ENCODE measurements at regions not wholly inside any gene's neighbourhood (a gene's known extent, or its start where the extent isn't known, plus 50 kb on each side); places are given as distances from the start of the nearest gene placed in this dataset.

- peaks cover 0 to 45% (median 0%) of the 10 kb centered on the region in 7 donors for H3K27me3 ChIP-seq (replicated peaks in 1 of 7)
- H3K27ac ChIP-seq: peak overlapping the region in 1 of 8 donors; percentile 13
- intact Hi-C loops (cut with DNase I; ENCODE audit: low total_unique reads): no loop called here
- no peaks in the 10 kb centered on the region for H3K9me3 ChIP-seq
- H3K36me3 ChIP-seq: no peaks in the 10 kb centered on the region
- no peak overlapping the region for H3K4me3 ChIP-seq
- peaks cover 0 to 17% (median 0%) of the 10 kb centered on the region in 6 donors for H3K4me1 ChIP-seq
- TF ChIP-seq POLR2A (IDR thresholded peaks at IDR 0.05) (no peak), POLR2AphosphoS5 (IDR thresholded peaks at IDR 0.05) (peak in 1 of 3 donors; percentile 21)
- TF ChIP-seq, protein P1, sequence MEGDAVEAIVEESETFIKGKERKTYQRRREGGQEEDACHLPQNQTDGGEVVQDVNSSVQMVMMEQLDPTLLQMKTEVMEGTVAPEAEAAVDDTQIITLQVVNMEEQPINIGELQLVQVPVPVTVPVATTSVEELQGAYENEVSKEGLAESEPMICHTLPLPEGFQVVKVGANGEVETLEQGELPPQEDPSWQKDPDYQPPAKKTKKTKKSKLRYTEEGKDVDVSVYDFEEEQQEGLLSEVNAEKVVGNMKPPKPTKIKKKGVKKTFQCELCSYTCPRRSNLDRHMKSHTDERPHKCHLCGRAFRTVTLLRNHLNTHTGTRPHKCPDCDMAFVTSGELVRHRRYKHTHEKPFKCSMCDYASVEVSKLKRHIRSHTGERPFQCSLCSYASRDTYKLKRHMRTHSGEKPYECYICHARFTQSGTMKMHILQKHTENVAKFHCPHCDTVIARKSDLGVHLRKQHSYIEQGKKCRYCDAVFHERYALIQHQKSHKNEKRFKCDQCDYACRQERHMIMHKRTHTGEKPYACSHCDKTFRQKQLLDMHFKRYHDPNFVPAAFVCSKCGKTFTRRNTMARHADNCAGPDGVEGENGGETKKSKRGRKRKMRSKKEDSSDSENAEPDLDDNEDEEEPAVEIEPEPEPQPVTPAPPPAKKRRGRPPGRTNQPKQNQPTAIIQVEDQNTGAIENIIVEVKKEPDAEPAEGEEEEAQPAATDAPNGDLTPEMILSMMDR (IDR thresholded peaks at IDR 0.05 in 8 of 11, conservative IDR thresholded peaks at IDR 0.05 in 3 of 11): no peak
- WGBS, 5 donors: 39 to 55% (median 52%) methylated on average over 12 of the region's 12 CpGs
- DNase-seq: no peak
These were observed 86.8 kb downstream of the LHX2 start for GRCh38 chr9:124098141-124098905.

DNA sequence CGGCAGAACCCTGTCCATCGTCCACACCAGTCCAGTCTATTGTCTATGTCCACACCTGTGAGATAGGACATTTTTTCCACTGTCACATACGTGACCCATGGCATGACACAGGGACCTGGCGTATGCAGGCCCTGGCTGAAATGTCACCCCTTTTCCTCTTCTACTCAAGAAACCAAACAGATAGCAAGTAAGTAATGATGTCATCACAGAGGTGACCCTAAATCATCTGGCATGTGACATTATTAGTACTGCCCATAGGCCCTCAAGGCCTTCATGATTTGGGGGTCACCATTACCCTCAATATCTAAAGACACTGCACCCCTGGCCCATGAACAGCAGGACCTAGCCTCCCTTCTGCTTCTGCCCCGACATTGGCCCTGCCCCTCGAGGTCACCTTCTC, 88.3 kb downstream of the LHX2 start:
- Histone ChIP-seq H3K4me1 (peaks cover 0 to 17% (median 0%) of the 10 kb centered on the region in 6 donors), H3K9me3 (no peaks in the 10 kb centered on the region), H3K27me3 (replicated peaks in 1 of 7) (peaks cover 0 to 45% (median 0%) of the 10 kb centered on the region in 7 donors), H3K36me3 (no peaks in the 10 kb centered on the region), H3K27ac (no peak overlapping the region), H3K4me3 (no peak overlapping the region)
- intact Hi-C loops (cut with DNase I; ENCODE audit: low total_unique reads): no loop called here
- TF ChIP-seq POLR2AphosphoS5 (IDR thresholded peaks at IDR 0.05): no peak
- TF ChIP-seq, protein P1 (IDR thresholded peaks at IDR 0.05 in 8 of 11, conservative IDR thresholded peaks at IDR 0.05 in 3 of 11): no peak
- TF ChIP-seq POLR2A (IDR thresholded peaks at IDR 0.05): no peak
- no peak for DNase-seq
- 68 to 89% (median 85%) methylated on average over 6 of the region's 6 CpGs for WGBS, 5 donors

DNA sequence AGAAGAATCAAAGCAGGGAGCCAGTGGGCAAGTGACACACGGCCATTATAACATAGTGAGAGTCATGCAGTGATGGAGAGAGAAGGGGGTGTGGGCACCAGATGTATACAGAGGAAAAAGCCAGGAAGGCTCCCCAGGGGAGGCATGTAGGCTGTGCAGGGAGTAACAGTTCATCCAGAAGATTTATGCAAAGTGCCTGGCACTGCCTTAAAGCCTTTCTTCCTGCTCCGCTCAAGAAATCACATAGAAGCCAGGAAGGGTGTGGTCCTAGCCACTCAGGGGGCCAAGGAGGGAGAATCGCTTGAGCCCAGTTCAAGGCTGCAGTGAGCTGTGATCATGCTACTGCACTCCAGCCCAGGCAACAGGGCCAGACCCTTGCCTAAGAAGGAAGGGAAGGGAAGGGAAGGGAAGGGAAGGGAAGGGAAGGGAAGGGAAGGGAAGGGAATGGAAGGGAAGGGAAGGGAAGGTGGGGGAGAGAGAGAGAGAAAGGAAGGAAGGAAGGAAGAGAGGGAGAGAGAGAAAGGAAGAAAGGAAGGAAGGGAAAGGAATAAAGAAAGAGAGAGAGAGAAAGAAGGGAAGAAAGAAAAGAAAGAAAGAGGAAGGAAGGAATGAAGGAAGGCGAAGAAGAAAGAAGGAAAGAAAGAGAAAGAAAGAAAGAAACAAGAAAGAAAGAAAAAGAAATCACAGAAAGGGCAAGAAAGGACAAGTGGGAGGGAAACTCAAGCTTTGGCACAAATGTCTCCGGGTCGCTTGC, 89.8 kb downstream of the LHX2 start:
- WGBS, 5 donors: 45 to 65% (median 49%) methylated on average over 5 to 6 of the region's 6 CpGs
- no peaks in the 10 kb centered on the region for H3K9me3 ChIP-seq
- no peaks in the 10 kb centered on the region for H3K36me3 ChIP-seq
- H3K4me1 ChIP-seq: peaks cover 0 to 17% (median 0%) of the 10 kb centered on the region in 6 donors
- DNase-seq: no peak
- peak overlapping the region in 1 of 8 donors; percentile 66 for H3K27ac ChIP-seq
- H3K27me3 ChIP-seq (replicated peaks in 1 of 7): peaks cover 0 to 46% (median 0%) of the 10 kb centered on the region in 7 donors
- no peak overlapping the region for H3K4me3 ChIP-seq
- TF ChIP-seq POLR2AphosphoS5 (IDR thresholded peaks at IDR 0.05): no peak
- TF ChIP-seq POLR2A (IDR thresholded peaks at IDR 0.05): no peak
- TF ChIP-seq, protein P1 (IDR thresholded peaks at IDR 0.05 in 8 of 11, conservative IDR thresholded peaks at IDR 0.05 in 3 of 11): no peak
- intact Hi-C loops (cut with DNase I; ENCODE audit: low total_unique reads): no loop called here

- DNase-seq: no peak
- Histone ChIP-seq H3K4me3 (no peak overlapping the region), H3K9me3 (no peaks in the 10 kb centered on the region), H3K36me3 (no peaks in the 10 kb centered on the region), H3K27me3 (replicated peaks in 1 of 7) (peaks cover 0 to 46% (median 0%) of the 10 kb centered on the region in 7 donors), H3K4me1 (peaks cover 0 to 17% (median 0%) of the 10 kb centered on the region in 6 donors), H3K27ac (peak overlapping the region in 3 of 8 donors; percentile 12 to 66 (median 45))
- TF ChIP-seq, protein P1 (IDR thresholded peaks at IDR 0.05 in 8 of 11, conservative IDR thresholded peaks at IDR 0.05 in 3 of 11): no peak
- TF ChIP-seq POLR2AphosphoS5 (IDR thresholded peaks at IDR 0.05): no peak
- no peak for TF ChIP-seq POLR2A (IDR thresholded peaks at IDR 0.05)
- 37 to 48% (median 45%) methylated on average over 7 of the region's 7 CpGs for WGBS, 5 donors
- intact Hi-C loops (cut with DNase I; ENCODE audit: low total_unique reads): no loop called here
These were observed 90.4 kb downstream of the LHX2 start for GRCh38 chr9:124101969-124102345.

Data from spleen (tissue), 11 donors.